B cell (primary cell): ENCODE measurements at regions not wholly inside any gene's neighbourhood (a gene's known extent, or its start where the extent isn't known, plus 50 kb on each side); places are given as distances from the start of the nearest gene placed in this dataset.

ENCODE experiments used
- ATAC-seq: fragments of 200-7000 bp; cut with Tn5 transposase; one replicate; pipeline ENCODE4 v1.10.0; 2021; ENCODE audit warnings: low read depth, mild to moderate bottlenecking, moderate number of reproducible peaks, moderate library complexity
- CTCF ChIA-PET: fragments of 350-600 bp; sonication (Branson Sonifier 250); formaldehyde crosslinking; loops from one replicate; lab custom pipeline; 2021; ENCODE audit warnings: antibody characterized with exemption, inconsistent platforms; lab: Charles Lee
- POLR2A ChIA-PET: fragments of 350-600 bp; sonication (Branson Sonifier 250); formaldehyde crosslinking; loops from one replicate; lab custom pipeline; 2021; ENCODE audit warnings: antibody characterized with exemption; lab: Charles Lee
- DNase-seq: peaks from one replicate; pipeline ENCODE4 v3.0.0; 2013
- H2AFZ ChIP-seq: 2 replicates; pipeline ENCODE4 v1.6.1; 2012; ENCODE audit warnings: mild to moderate bottlenecking, low read depth, low read length; ENCODE audit not compliant: insufficient read depth, poor library complexity, severe bottlenecking
- H3K27ac ChIP-seq, 2 donors: 1 replicate in 1 of 2; 2 replicates in 1 of 2; pipeline ENCODE4 v1.5.1; 2012 to 2013; ENCODE audit warnings: low read length in 2 of 2, mild to moderate bottlenecking in 2 of 2, moderate library complexity in 1 of 2
- H3K27me3 ChIP-seq, 4 experiments: fragments of 200-600 bp in 1 of 4; sonication (generic) in 1 of 4; replicated peaks in 1 of 4; 1 replicate in 2 of 4; 2 replicates in 2 of 4; pipeline versions ENCODE4 v1.6.1 to v1.7.0; 2013 to 2016; ENCODE audit warnings: low read length in 3 of 4, mild to moderate bottlenecking in 2 of 4, mixed read lengths in 1 of 4, moderate library complexity in 1 of 4; ENCODE audit not compliant: insufficient read depth in 4 of 4, control insufficient read depth in 3 of 4; ENCODE audit errors: control extremely low read depth in 1 of 4
- H3K36me3 ChIP-seq, 2 experiments: replicated peaks in 1 of 2; 1 replicate in 1 of 2; 2 replicates in 1 of 2; pipeline versions ENCODE4 v1.6.1 to v1.7.1; 2013; ENCODE audit warnings: low read length in 1 of 2; ENCODE audit not compliant: insufficient read depth in 2 of 2, control insufficient read depth in 1 of 2; ENCODE audit errors: control extremely low read depth in 1 of 2, extremely low read depth in 1 of 2
- H3K4me1 ChIP-seq, 2 donors: fragments of 200-600 bp in 1 of 2; sonication (generic) in 1 of 2; 1 replicate in 1 of 2; 2 replicates in 1 of 2; pipeline versions ENCODE4 v1.5.1 to v1.6.1; 2013 to 2017; ENCODE audit warnings: low read length in 2 of 2; ENCODE audit not compliant: control insufficient read depth in 2 of 2, insufficient read depth in 2 of 2
- H3K4me2 ChIP-seq: replicated peaks from 2 replicates; pipeline ENCODE3; 2012; ENCODE audit warnings: mild to moderate bottlenecking, low read depth, low read length; ENCODE audit not compliant: poor library complexity, severe bottlenecking
- H3K4me3 ChIP-seq, 5 experiments: fragments of 200-600 bp in 1 of 5; sonication (generic) in 1 of 5; 1 replicate in 3 of 5; 2 replicates in 2 of 5; pipeline versions ENCODE4 v1.5.1 to v1.7.0; 2011 to 2016; ENCODE audit warnings: low read length in 4 of 5, mild to moderate bottlenecking in 4 of 5, low read depth in 2 of 5, control low read depth in 1 of 5, moderate library complexity in 1 of 5; ENCODE audit not compliant: insufficient read depth in 1 of 5; ENCODE audit errors: control extremely low read depth in 1 of 5, extremely low read depth in 1 of 5
- H3K79me2 ChIP-seq: fragments of 200-600 bp; sonication (generic); one replicate; pipeline ENCODE4 v1.6.0; 2016; ENCODE audit warnings: low read length; ENCODE audit not compliant: control insufficient read depth, insufficient read depth
- H3K9ac ChIP-seq: fragments of 200-600 bp; sonication (generic); 2 replicates; pipeline ENCODE4 v1.6.1; 2017; ENCODE audit warnings: mild to moderate bottlenecking, low read length, moderate library complexity
- H3K9me3 ChIP-seq, 3 donors: one replicate each; pipeline versions ENCODE4 v1.6.1 to v1.7.1; 2013; ENCODE audit warnings: low read length in 2 of 3; ENCODE audit not compliant: control insufficient read depth in 2 of 3, insufficient read depth in 1 of 3; ENCODE audit errors: control extremely low read depth in 1 of 3
- H4K20me1 ChIP-seq: 2 replicates; pipeline ENCODE4 v1.6.0; 2012; ENCODE audit warnings: mild to moderate bottlenecking, low read length; ENCODE audit not compliant: insufficient read depth, control insufficient read depth, poor library complexity, severe bottlenecking
- H3K27ac Mint-ChIP-seq: one replicate; pipeline ENCODE4 v1.8.0; 2021; ENCODE audit warnings: mixed read lengths
- H3K27me3 Mint-ChIP-seq: one replicate; pipeline ENCODE4 v1.8.0; 2021; ENCODE audit warnings: mixed read lengths
- H3K4me1 Mint-ChIP-seq: one replicate; pipeline ENCODE4 v1.8.0; 2021; ENCODE audit warnings: mixed read lengths
- H3K4me3 Mint-ChIP-seq: one replicate; pipeline ENCODE4 v1.8.0; 2021; ENCODE audit warnings: mixed read lengths
- H3K9me3 Mint-ChIP-seq: one replicate; pipeline ENCODE4 v1.8.0; 2022; ENCODE audit warnings: mixed read lengths; ENCODE audit not compliant: insufficient read depth
- EZH2 ChIP-seq: IDR thresholded peaks from 2 replicates; pipeline ENCODE4 v1.6.1; 2012; ENCODE audit warnings: borderline replicate concordance, low read depth, mild to moderate bottlenecking, moderate library complexity, low read length; ENCODE audit not compliant: insufficient read depth, poor library complexity, severe bottlenecking
- WGBS: methylation state at CpG from one replicate; pipeline ENCODE4 v1.1.5; 2013; ENCODE audit warnings: missing lambda C conversion rate; ENCODE audit not compliant: insufficient coverage; 5-methylcytosine and 5-hydroxymethylcytosine counted together
- intact Hi-C: fragments of 100-400 bp; cut with micrococcal nuclease; formaldehyde crosslinking; loops from one replicate; pipeline ENCODE4 v1.10.0; 2022
- TF ChIP-seq, protein P1 (sequence below): fragments of 200-600 bp; IDR thresholded peaks from one replicate; pipeline ENCODE4 v1.8.0; 2022; ENCODE audit warnings: antibody characterized with exemption, mild to moderate bottlenecking

DNA sequence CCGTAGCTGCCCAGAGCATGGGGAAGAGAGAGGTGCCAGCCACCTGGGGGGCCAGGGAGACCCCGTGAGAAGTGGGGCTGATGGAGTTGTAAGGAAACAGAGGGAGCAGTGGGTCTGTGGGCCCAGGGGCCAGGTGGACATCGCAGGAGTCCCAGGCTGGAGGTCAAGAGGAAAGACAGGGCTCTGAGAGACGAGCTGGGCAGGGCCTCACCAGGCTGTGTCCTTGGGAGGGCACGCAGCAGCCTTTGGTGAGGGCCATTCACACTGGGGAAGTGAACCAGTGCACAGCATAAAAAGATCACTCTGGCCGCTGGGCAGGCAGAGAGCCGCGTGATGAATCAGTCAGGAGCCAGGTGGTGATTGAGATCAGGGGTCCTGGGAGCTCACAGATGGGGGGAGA is 73.9 kb upstream of the FOXQ1 start:
- CTCF ChIA-PET, result no interaction called here
- Histone ChIP-seq H3K4me3 (no peak overlapping the region), H3K4me2 (no peak overlapping the region), H2AFZ (no peak overlapping the region), H3K79me2 (no peaks in the 10 kb centered on the region), H3K27ac (no peak overlapping the region), H3K9ac (no peak overlapping the region), H3K36me3 (no peaks in the 10 kb centered on the region), H3K4me1 (no peaks in the 10 kb centered on the region), H3K9me3 (peaks cover 0 to 7% (median 0%) of the 10 kb centered on the region in 3 donors), H4K20me1 (no peaks in the 10 kb centered on the region), H3K27me3 (no peaks in the 10 kb centered on the region)
- Mint-ChIP-seq H3K27me3 (peaks cover 23% of the 10 kb centered on the region), H3K9me3 (no peaks in the 10 kb centered on the region), H3K4me3 (no peak overlapping the region), H3K27ac (no peak overlapping the region), H3K4me1 (no peaks in the 10 kb centered on the region)
- DNase-seq, result no peak
- WGBS, result 80% methylated on average over 5 of the region's 8 CpGs
- intact Hi-C loops, result no loop called here
- TF ChIP-seq EZH2, result no peak
- POLR2A ChIA-PET, result no interaction called here
- no peak for ATAC-seq

DNA sequence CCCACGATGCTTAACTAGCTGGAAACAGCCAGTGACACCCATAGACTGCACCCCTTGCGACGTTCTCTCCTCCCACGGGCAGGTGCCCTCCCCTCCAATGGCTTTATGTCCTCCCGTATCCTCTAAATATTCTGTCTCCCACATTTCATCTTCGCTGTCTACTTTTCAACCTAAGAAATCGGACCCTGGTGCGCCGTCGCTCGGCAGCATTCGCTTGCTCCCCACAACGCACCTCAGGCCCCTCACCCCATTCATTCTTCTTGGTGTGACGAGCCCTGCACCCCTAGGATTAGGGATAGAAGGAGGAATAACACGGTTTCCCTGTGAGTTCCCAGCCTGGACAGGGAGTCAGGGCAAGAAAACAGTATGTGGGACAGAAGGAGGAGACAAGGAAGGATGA is 74.3 kb upstream of the FOXQ1 start:
- intact Hi-C loops, result no loop called here

More for the DNA sequence above, 74.3 kb upstream of the FOXQ1 start:
- Histone ChIP-seq H3K27me3 (no peaks in the 10 kb centered on the region), H3K9me3 (peaks cover 0 to 3% (median 0%) of the 10 kb centered on the region in 3 donors), H3K27ac (no peak overlapping the region), H4K20me1 (no peaks in the 10 kb centered on the region), H2AFZ (no peak overlapping the region), H3K79me2 (no peaks in the 10 kb centered on the region), H3K4me2 (no peak overlapping the region), H3K4me3 (no peak overlapping the region), H3K4me1 (no peaks in the 10 kb centered on the region), H3K9ac (no peak overlapping the region), H3K36me3 (no peaks in the 10 kb centered on the region)
- H3K27ac Mint-ChIP-seq, result no peak overlapping the region
- WGBS, result 75% methylated on average over 6 of the region's 15 CpGs
- peaks cover 21% of the 10 kb centered on the region for H3K27me3 Mint-ChIP-seq
- TF ChIP-seq, protein P1, sequence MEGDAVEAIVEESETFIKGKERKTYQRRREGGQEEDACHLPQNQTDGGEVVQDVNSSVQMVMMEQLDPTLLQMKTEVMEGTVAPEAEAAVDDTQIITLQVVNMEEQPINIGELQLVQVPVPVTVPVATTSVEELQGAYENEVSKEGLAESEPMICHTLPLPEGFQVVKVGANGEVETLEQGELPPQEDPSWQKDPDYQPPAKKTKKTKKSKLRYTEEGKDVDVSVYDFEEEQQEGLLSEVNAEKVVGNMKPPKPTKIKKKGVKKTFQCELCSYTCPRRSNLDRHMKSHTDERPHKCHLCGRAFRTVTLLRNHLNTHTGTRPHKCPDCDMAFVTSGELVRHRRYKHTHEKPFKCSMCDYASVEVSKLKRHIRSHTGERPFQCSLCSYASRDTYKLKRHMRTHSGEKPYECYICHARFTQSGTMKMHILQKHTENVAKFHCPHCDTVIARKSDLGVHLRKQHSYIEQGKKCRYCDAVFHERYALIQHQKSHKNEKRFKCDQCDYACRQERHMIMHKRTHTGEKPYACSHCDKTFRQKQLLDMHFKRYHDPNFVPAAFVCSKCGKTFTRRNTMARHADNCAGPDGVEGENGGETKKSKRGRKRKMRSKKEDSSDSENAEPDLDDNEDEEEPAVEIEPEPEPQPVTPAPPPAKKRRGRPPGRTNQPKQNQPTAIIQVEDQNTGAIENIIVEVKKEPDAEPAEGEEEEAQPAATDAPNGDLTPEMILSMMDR, result no peak
- no peak for TF ChIP-seq EZH2
- H3K4me3 Mint-ChIP-seq, result no peak overlapping the region
- POLR2A ChIA-PET, result no interaction called here
- H3K9me3 Mint-ChIP-seq, result no peaks in the 10 kb centered on the region
- ATAC-seq (no peak), DNase-seq (no peak)
- CTCF ChIA-PET, result no interaction called here
- no peaks in the 10 kb centered on the region for H3K4me1 Mint-ChIP-seq
